ENCODE measurements at regions not wholly inside any gene's neighbourhood (a gene's known extent, or its start where the extent isn't known, plus 50 kb on each side); places are given as distances from the start of the nearest gene placed in this dataset.
A peak's percentile ranks its signal among the peaks of the same experiment; 100 is the strongest.

DNA sequence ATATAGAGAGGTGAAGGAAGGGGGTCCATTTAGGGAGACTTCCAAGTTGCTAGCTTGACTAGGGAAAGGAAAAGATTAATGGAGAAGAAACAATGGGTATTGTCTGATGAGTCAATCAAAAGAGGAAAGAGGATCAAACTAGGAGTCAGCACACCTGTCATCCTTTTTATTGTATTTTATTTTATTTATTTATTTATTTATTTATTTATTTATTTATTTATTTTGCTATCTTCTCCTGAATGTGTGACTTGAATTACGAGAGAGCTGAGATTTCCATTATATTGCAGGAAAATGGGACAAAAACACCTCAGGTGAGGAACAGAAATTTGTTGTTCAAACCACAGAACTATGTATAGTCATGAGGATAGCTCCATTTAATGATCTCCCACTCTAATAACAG is 58.9 kb downstream of the NUDT11 start:
- DNase-seq, result no peak

GRCh38 chrX:51435101-51435500 is 61.3 kb downstream of the NUDT11 start:
- no peak for DNase-seq

- no peak for DNase-seq
These were observed 74.3 kb downstream of the NUDT11 start for GRCh38 chrX:51421972-51422597.

- DNase-seq, result peak in 1 of 2 experiments; percentile 10
These were observed 75.8 kb downstream of the NUDT11 start for GRCh38 chrX:51420610-51421009.

GRCh38 chrX:51408462-51408861 is 75.8 kb downstream of the NUDT10 start:
- DNase-seq, result no peak

- no peak for DNase-seq
These were observed 75.1 kb downstream of the NUDT10 start for GRCh38 chrX:51407520-51408409.

GRCh38 chrX:51406688-51407519 is 74.3 kb downstream of the NUDT10 start:
- no peak for DNase-seq

DNA sequence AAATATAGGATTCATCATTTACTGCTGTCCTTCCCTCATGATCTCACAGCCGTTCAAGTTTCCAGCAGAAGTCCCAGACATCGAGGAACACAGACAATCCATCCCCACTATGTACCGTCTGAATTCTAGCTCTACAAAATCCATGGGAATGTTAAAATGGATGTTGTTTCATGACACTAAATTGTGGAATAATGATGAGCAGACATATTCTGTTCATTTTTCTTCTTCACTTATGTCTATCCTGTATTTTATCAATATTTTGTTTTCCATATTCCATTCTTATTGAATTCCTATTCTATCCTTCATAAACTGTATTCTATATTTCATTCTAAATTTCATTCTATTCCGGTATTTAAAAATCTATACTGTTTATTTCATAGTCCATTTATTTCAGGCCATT is 71.8 kb downstream of the NUDT10 start:
- no peak for DNase-seq

GRCh38 chrX:51395810-51396728 is 63.4 kb downstream of the NUDT10 start:
- no peak for DNase-seq

DNA sequence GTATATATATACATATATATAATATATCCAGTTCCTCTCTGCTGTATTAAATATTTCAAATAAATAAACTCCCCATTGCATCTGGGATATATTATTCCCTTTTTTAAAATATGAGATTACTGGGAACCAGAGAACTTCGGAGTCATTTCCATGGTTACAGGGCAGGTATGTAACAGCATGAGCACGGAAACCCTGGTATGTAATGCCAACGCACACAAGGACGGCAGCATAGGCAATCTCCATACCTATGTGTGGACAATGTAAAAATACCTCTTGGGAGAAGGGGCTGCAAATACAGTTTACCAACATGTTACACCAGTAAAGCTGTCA is 62.8 kb downstream of the NUDT10 start:
- DNase-seq, result no peak

Data from SW 1271 (cell line).